Astrocyte (in vitro differentiated cells and primary cell): ENCODE measurements at regions not wholly inside any gene's neighbourhood (a gene's known extent, or its start where the extent isn't known, plus 50 kb on each side); places are given as distances from the start of the nearest gene placed in this dataset.

Source experiments
- EZH2 ChIP-seq: IDR thresholded peaks from 2 replicates; pipeline ENCODE4 v1.6.1; 2012; ENCODE audit warnings: mild to moderate bottlenecking, low read length, inconsistent platforms; ENCODE audit not compliant: insufficient read depth
- TF ChIP-seq, protein P1 (sequence below): IDR thresholded peaks from 2 replicates; pipeline ENCODE4 v1.5.1; 2011; ENCODE audit warnings: low read depth, mild to moderate bottlenecking, inconsistent platforms, low read length, moderate library complexity; ENCODE audit not compliant: insufficient read depth

DNA sequence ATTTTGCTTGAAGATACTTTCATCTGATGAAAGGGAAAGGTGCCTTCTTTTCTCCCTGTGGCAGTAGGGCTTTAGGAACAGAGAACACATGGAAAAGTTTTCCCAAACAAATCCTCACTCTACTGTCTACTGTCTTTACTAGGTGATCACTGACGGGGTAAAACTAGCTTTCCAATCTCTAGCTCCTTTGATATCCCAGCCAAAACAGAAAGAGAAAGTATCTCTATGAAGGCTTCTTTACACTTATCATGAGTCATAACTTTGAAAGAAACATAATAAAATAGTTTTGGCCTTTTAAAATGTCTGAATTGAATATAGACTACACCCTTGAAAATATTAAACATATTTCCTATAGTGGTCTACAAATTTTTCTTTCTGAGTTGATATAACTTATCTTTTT, 214.5 kb downstream of the DSEL start:
- TF ChIP-seq, protein P1, sequence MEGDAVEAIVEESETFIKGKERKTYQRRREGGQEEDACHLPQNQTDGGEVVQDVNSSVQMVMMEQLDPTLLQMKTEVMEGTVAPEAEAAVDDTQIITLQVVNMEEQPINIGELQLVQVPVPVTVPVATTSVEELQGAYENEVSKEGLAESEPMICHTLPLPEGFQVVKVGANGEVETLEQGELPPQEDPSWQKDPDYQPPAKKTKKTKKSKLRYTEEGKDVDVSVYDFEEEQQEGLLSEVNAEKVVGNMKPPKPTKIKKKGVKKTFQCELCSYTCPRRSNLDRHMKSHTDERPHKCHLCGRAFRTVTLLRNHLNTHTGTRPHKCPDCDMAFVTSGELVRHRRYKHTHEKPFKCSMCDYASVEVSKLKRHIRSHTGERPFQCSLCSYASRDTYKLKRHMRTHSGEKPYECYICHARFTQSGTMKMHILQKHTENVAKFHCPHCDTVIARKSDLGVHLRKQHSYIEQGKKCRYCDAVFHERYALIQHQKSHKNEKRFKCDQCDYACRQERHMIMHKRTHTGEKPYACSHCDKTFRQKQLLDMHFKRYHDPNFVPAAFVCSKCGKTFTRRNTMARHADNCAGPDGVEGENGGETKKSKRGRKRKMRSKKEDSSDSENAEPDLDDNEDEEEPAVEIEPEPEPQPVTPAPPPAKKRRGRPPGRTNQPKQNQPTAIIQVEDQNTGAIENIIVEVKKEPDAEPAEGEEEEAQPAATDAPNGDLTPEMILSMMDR = no peak
- TF ChIP-seq EZH2 = no peak
